ENCODE measurements at regions not wholly inside any gene's neighbourhood (a gene's known extent, or its start where the extent isn't known, plus 50 kb on each side); places are given as distances from the start of the nearest gene placed in this dataset.

GRCh38 chr12:107435072-107435471 is 250.5 kb upstream of the PWP1 start:
- no TSS peak for BruUV-seq (replicated peaks)
- ChIA-PET POLR2A (no interaction called here), CTCF (ENCODE audit: unreplicated experiment) (no interaction called here)
- Histone ChIP-seq H3K27ac (ENCODE audit: low read depth, low read length, poor library complexity, severe bottlenecking) (no peak overlapping the region), H2AFZ (ENCODE audit: low read length) (no peak overlapping the region), H3K4me1 (ENCODE audit: insufficient read depth, low read length, poor library complexity, severe bottlenecking) (no peaks in the 10 kb centered on the region), H3K79me2 (ENCODE audit: insufficient read depth, low read depth, low read length) (no peaks in the 10 kb centered on the region), H3K9me3 (ENCODE audit: low read length) (no peaks in the 10 kb centered on the region), H4K20me1 (ENCODE audit: insufficient read depth, low read length) (no peaks in the 10 kb centered on the region), H3K9me2 (ENCODE audit: insufficient read depth, low read length) (no peaks in the 10 kb centered on the region), H3K4me2 (ENCODE audit: low read length) (no peak overlapping the region), H3K36me3 (ENCODE audit: insufficient read depth, low read length) (no peaks in the 10 kb centered on the region), H3K4me3 (ENCODE audit: low read depth, low read length, poor library complexity, severe bottlenecking) (no peak overlapping the region)
- TF ChIP-seq, protein P1, sequence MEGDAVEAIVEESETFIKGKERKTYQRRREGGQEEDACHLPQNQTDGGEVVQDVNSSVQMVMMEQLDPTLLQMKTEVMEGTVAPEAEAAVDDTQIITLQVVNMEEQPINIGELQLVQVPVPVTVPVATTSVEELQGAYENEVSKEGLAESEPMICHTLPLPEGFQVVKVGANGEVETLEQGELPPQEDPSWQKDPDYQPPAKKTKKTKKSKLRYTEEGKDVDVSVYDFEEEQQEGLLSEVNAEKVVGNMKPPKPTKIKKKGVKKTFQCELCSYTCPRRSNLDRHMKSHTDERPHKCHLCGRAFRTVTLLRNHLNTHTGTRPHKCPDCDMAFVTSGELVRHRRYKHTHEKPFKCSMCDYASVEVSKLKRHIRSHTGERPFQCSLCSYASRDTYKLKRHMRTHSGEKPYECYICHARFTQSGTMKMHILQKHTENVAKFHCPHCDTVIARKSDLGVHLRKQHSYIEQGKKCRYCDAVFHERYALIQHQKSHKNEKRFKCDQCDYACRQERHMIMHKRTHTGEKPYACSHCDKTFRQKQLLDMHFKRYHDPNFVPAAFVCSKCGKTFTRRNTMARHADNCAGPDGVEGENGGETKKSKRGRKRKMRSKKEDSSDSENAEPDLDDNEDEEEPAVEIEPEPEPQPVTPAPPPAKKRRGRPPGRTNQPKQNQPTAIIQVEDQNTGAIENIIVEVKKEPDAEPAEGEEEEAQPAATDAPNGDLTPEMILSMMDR (conservative IDR thresholded peaks at IDR 0.05; ENCODE audit: low read length): no peak
- no peak for TF ChIP-seq EZH2phosphoT487 (IDR thresholded peaks at IDR 0.05; ENCODE audit: borderline replicate concordance, low read depth, low read length)
- intact Hi-C loops (cut with micrococcal nuclease; ENCODE audit: unreplicated experiment): no loop called here
- no peak for DNase-seq (ENCODE audit: low spot score)

DNA sequence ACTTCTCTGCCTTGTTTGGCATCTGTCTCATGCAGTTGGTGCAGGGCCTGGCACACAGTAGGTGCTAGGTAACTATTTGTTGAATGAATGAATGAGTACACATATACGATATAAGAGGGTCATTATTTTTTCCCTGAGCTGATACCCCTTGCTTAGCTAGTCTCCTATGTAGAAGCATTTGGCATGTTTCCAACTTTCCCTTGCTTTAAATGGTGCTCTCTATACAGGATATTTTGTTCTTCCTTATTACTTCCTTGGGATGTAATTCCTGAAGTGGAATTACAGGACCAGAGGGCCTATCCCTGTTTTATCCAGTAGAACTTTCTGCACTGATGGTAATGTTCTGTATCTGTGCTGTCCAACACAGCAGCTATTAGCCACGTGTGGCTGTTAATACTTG is 250.1 kb upstream of the PWP1 start:
- Histone ChIP-seq H4K20me1 (ENCODE audit: insufficient read depth, low read length) (no peaks in the 10 kb centered on the region), H3K9me2 (ENCODE audit: insufficient read depth, low read length) (no peaks in the 10 kb centered on the region), H3K4me2 (ENCODE audit: low read length) (no peak overlapping the region), H3K4me1 (ENCODE audit: insufficient read depth, low read length, poor library complexity, severe bottlenecking) (no peaks in the 10 kb centered on the region), H3K36me3 (ENCODE audit: insufficient read depth, low read length) (no peaks in the 10 kb centered on the region), H3K27ac (ENCODE audit: low read depth, low read length, poor library complexity, severe bottlenecking) (no peak overlapping the region), H3K79me2 (ENCODE audit: insufficient read depth, low read depth, low read length) (no peaks in the 10 kb centered on the region), H2AFZ (ENCODE audit: low read length) (no peak overlapping the region), H3K9me3 (ENCODE audit: low read length) (no peaks in the 10 kb centered on the region), H3K4me3 (ENCODE audit: low read depth, low read length, poor library complexity, severe bottlenecking) (no peak overlapping the region)
- POLR2A ChIA-PET: no interaction called here
- no TSS peak for BruUV-seq (replicated peaks)
- TF ChIP-seq, protein P1 (conservative IDR thresholded peaks at IDR 0.05; ENCODE audit: low read length): no peak
- no peak for TF ChIP-seq EZH2phosphoT487 (IDR thresholded peaks at IDR 0.05; ENCODE audit: borderline replicate concordance, low read depth, low read length)
- DNase-seq (ENCODE audit: low spot score): no peak
- intact Hi-C loops (cut with micrococcal nuclease; ENCODE audit: unreplicated experiment): no loop called here
- CTCF ChIA-PET (ENCODE audit: unreplicated experiment): no interaction called here

- H3K9me2 ChIP-seq (ENCODE audit: insufficient read depth, low read length): no peaks in the 10 kb centered on the region
- H4K20me1 ChIP-seq (ENCODE audit: insufficient read depth, low read length): no peaks in the 10 kb centered on the region
- intact Hi-C loops (cut with micrococcal nuclease; ENCODE audit: unreplicated experiment): no loop called here
- H3K27ac ChIP-seq (ENCODE audit: low read depth, low read length, poor library complexity, severe bottlenecking): no peak overlapping the region
- ChIA-PET CTCF (ENCODE audit: unreplicated experiment) (no interaction called here), POLR2A (no interaction called here)
- H3K79me2 ChIP-seq (ENCODE audit: insufficient read depth, low read depth, low read length): no peaks in the 10 kb centered on the region
- TF ChIP-seq EZH2phosphoT487 (IDR thresholded peaks at IDR 0.05; ENCODE audit: borderline replicate concordance, low read depth, low read length): no peak
- TF ChIP-seq, protein P1 (conservative IDR thresholded peaks at IDR 0.05; ENCODE audit: low read length): no peak
- H3K9me3 ChIP-seq (ENCODE audit: low read length): no peaks in the 10 kb centered on the region
- no peak overlapping the region for H3K4me3 ChIP-seq (ENCODE audit: low read depth, low read length, poor library complexity, severe bottlenecking)
- H3K36me3 ChIP-seq (ENCODE audit: insufficient read depth, low read length): no peaks in the 10 kb centered on the region
- no peak for DNase-seq (ENCODE audit: low spot score)
- BruUV-seq (replicated peaks): no TSS peak
- H3K4me1 ChIP-seq (ENCODE audit: insufficient read depth, low read length, poor library complexity, severe bottlenecking): no peaks in the 10 kb centered on the region
- no peak overlapping the region for H2AFZ ChIP-seq (ENCODE audit: low read length)
- no peak overlapping the region for H3K4me2 ChIP-seq (ENCODE audit: low read length)
Observed at GRCh38 chr12:107436376-107436775, 249.2 kb upstream of the PWP1 start.
